ENCODE measurements at regions not wholly inside any gene's neighbourhood (a gene's known extent, or its start where the extent isn't known, plus 50 kb on each side); places are given as distances from the start of the nearest gene placed in this dataset.

- no peak overlapping the region for H3K4me2 ChIP-seq (ENCODE audit: low read length, poor library complexity, severe bottlenecking)
- no peak overlapping the region for H2BK15ac ChIP-seq (ENCODE audit: low read depth, poor library complexity, severe bottlenecking)
- no peak overlapping the region for H4K8ac ChIP-seq (ENCODE audit: low read length)
- no peak overlapping the region for H3K4me3 ChIP-seq (ENCODE audit: insufficient read depth in 1 of 2, low read depth in 1 of 2, low read length in 2 of 2)
- H3K9me3 ChIP-seq (ENCODE audit: control insufficient read depth, low read length): no peaks in the 10 kb centered on the region
- H3K79me1 ChIP-seq (replicated peaks; ENCODE audit: low read length, poor library complexity, severe bottlenecking): no peaks in the 10 kb centered on the region
- H2BK120ac ChIP-seq (ENCODE audit: low read depth, low read length): no peak overlapping the region
- no peak overlapping the region for H2AK5ac ChIP-seq (ENCODE audit: low read length, severe bottlenecking)
- no peaks in the 10 kb centered on the region for H3K36me3 ChIP-seq (ENCODE audit: control insufficient read depth in 1 of 2, insufficient read depth in 2 of 2, low read depth in 1 of 2, low read length in 2 of 2)
- H3K18ac ChIP-seq (ENCODE audit: low read depth in 1 of 2, low read length in 2 of 2): no peak overlapping the region
- H2AFZ ChIP-seq (ENCODE audit: low read depth, low read length): no peak overlapping the region
- H3K4ac ChIP-seq (ENCODE audit: low read depth in 1 of 2, low read length in 2 of 2): no peak overlapping the region
- H4K91ac ChIP-seq (ENCODE audit: low read length): no peak overlapping the region
- H2BK5ac ChIP-seq (ENCODE audit: low read depth, low read length, poor library complexity, severe bottlenecking): no peak overlapping the region
- WGBS: 88% methylated on average over 4 of the region's 4 CpGs
- no peaks in the 10 kb centered on the region for H3K4me1 ChIP-seq (ENCODE audit: control insufficient read depth, insufficient read depth, low read depth, low read length)
- peaks cover 13 to 49% of the 10 kb centered on the region in 2 experiments for H3K27me3 ChIP-seq (ENCODE audit: control insufficient read depth in 1 of 2, insufficient read depth in 1 of 2, low read length in 2 of 2)
- no peak overlapping the region for H3K23ac ChIP-seq (ENCODE audit: low read length in 2 of 2)
- H2BK12ac ChIP-seq (ENCODE audit: low read length in 2 of 2): no peak overlapping the region
- no peak overlapping the region for H3K27ac ChIP-seq (ENCODE audit: low read length, poor library complexity, severe bottlenecking)
- H3K14ac ChIP-seq (ENCODE audit: low read length in 2 of 2): no peak overlapping the region
- DNase-seq: no peak
- no peak overlapping the region for H3K9ac ChIP-seq (ENCODE audit: low read length)
Measured at GRCh38 chr3:198106265-198106664, 146.2 kb downstream of the LMLN start.

- WGBS: 54% methylated on average over 5 of the region's 6 CpGs
- no peak overlapping the region for H2BK15ac ChIP-seq (ENCODE audit: low read depth, poor library complexity, severe bottlenecking)
- H3K4me1 ChIP-seq (ENCODE audit: control insufficient read depth, insufficient read depth, low read depth, low read length): no peaks in the 10 kb centered on the region
- no peak overlapping the region for H4K91ac ChIP-seq (ENCODE audit: low read length)
- no peak overlapping the region for H3K23ac ChIP-seq (ENCODE audit: low read length in 2 of 2)
- H4K8ac ChIP-seq (ENCODE audit: low read length): no peak overlapping the region
- H3K27me3 ChIP-seq (ENCODE audit: control insufficient read depth in 1 of 2, insufficient read depth in 1 of 2, low read length in 2 of 2): peaks cover 23 to 67% of the 10 kb centered on the region in 2 experiments
- H3K9me3 ChIP-seq (ENCODE audit: control insufficient read depth, low read length): no peaks in the 10 kb centered on the region
- H3K18ac ChIP-seq (ENCODE audit: low read depth in 1 of 2, low read length in 2 of 2): no peak overlapping the region
- H2BK12ac ChIP-seq (ENCODE audit: low read length in 2 of 2): no peak overlapping the region
- peak overlapping the region; percentile 23 for H3K27ac ChIP-seq (ENCODE audit: low read length, poor library complexity, severe bottlenecking)
- H3K79me1 ChIP-seq (replicated peaks; ENCODE audit: low read length, poor library complexity, severe bottlenecking): no peaks in the 10 kb centered on the region
- no peak overlapping the region for H2BK120ac ChIP-seq (ENCODE audit: low read depth, low read length)
- H3K9ac ChIP-seq (ENCODE audit: low read length): no peak overlapping the region
- no peak overlapping the region for H3K4ac ChIP-seq (ENCODE audit: low read depth in 1 of 2, low read length in 2 of 2)
- H3K14ac ChIP-seq (ENCODE audit: low read length in 2 of 2): no peak overlapping the region
- H2AK5ac ChIP-seq (ENCODE audit: low read length, severe bottlenecking): no peak overlapping the region
- no peak overlapping the region for H2AFZ ChIP-seq (ENCODE audit: low read depth, low read length)
- H3K4me3 ChIP-seq (ENCODE audit: insufficient read depth in 1 of 2, low read depth in 1 of 2, low read length in 2 of 2): no peak overlapping the region
- no peak overlapping the region for H2BK5ac ChIP-seq (ENCODE audit: low read depth, low read length, poor library complexity, severe bottlenecking)
- DNase-seq: no peak
- no peak overlapping the region for H3K4me2 ChIP-seq (ENCODE audit: low read length, poor library complexity, severe bottlenecking)
- H3K36me3 ChIP-seq (ENCODE audit: control insufficient read depth in 1 of 2, insufficient read depth in 2 of 2, low read depth in 1 of 2, low read length in 2 of 2): no peaks in the 10 kb centered on the region
Measured at GRCh38 chr3:198107840-198108734, 148.1 kb downstream of the LMLN start.

GRCh38 chr3:198109883-198110282 is 149.9 kb downstream of the LMLN start:
- Histone ChIP-seq H2AK5ac (ENCODE audit: low read length, severe bottlenecking) (no peak overlapping the region), H3K14ac (ENCODE audit: low read length in 2 of 2) (no peak overlapping the region), H4K91ac (ENCODE audit: low read length) (no peak overlapping the region), H2BK5ac (ENCODE audit: low read depth, low read length, poor library complexity, severe bottlenecking) (no peak overlapping the region), H3K27me3 (ENCODE audit: control insufficient read depth in 1 of 2, insufficient read depth in 1 of 2, low read length in 2 of 2) (peaks cover 38 to 83% of the 10 kb centered on the region in 2 experiments), H2BK120ac (ENCODE audit: low read depth, low read length) (no peak overlapping the region), H3K36me3 (ENCODE audit: control insufficient read depth in 1 of 2, insufficient read depth in 2 of 2, low read depth in 1 of 2, low read length in 2 of 2) (no peaks in the 10 kb centered on the region), H2AFZ (ENCODE audit: low read depth, low read length) (no peak overlapping the region), H3K9ac (ENCODE audit: low read length) (no peak overlapping the region), H3K4ac (ENCODE audit: low read depth in 1 of 2, low read length in 2 of 2) (no peak overlapping the region), H3K18ac (ENCODE audit: low read depth in 1 of 2, low read length in 2 of 2) (no peak overlapping the region), H3K27ac (ENCODE audit: low read length, poor library complexity, severe bottlenecking) (no peak overlapping the region), H3K23ac (ENCODE audit: low read length in 2 of 2) (no peak overlapping the region), H3K79me1 (replicated peaks; ENCODE audit: low read length, poor library complexity, severe bottlenecking) (no peaks in the 10 kb centered on the region), H2BK15ac (ENCODE audit: low read depth, poor library complexity, severe bottlenecking) (no peak overlapping the region), H3K9me3 (ENCODE audit: control insufficient read depth, low read length) (no peaks in the 10 kb centered on the region), H3K4me1 (ENCODE audit: control insufficient read depth, insufficient read depth, low read depth, low read length) (peaks cover 5% of the 10 kb centered on the region), H3K4me2 (ENCODE audit: low read length, poor library complexity, severe bottlenecking) (no peak overlapping the region), H2BK12ac (ENCODE audit: low read length in 2 of 2) (no peak overlapping the region), H3K4me3 (ENCODE audit: insufficient read depth in 1 of 2, low read depth in 1 of 2, low read length in 2 of 2) (no peak overlapping the region), H4K8ac (ENCODE audit: low read length) (no peak overlapping the region)
- no peak for DNase-seq
- WGBS: 85% methylated on average over 5 of the region's 5 CpGs

GRCh38 chr3:198112031-198112430 is 152.0 kb downstream of the LMLN start:
- no peak overlapping the region for H3K4me3 ChIP-seq (ENCODE audit: insufficient read depth in 1 of 2, low read depth in 1 of 2, low read length in 2 of 2)
- WGBS: 92% methylated on average over 4 of the region's 5 CpGs

More at GRCh38 chr3:198112031-198112430, 152.0 kb downstream of the LMLN start:
- Histone ChIP-seq H2AK5ac (ENCODE audit: low read length, severe bottlenecking) (no peak overlapping the region), H2BK12ac (ENCODE audit: low read length in 2 of 2) (no peak overlapping the region), H3K27ac (ENCODE audit: low read length, poor library complexity, severe bottlenecking) (no peak overlapping the region), H2AFZ (ENCODE audit: low read depth, low read length) (no peak overlapping the region), H4K91ac (ENCODE audit: low read length) (no peak overlapping the region), H3K27me3 (ENCODE audit: control insufficient read depth in 1 of 2, insufficient read depth in 1 of 2, low read length in 2 of 2) (peaks cover 38 to 83% of the 10 kb centered on the region in 2 experiments), H3K4me2 (ENCODE audit: low read length, poor library complexity, severe bottlenecking) (no peak overlapping the region), H2BK15ac (ENCODE audit: low read depth, poor library complexity, severe bottlenecking) (no peak overlapping the region), H2BK120ac (ENCODE audit: low read depth, low read length) (no peak overlapping the region), H3K36me3 (ENCODE audit: control insufficient read depth in 1 of 2, insufficient read depth in 2 of 2, low read depth in 1 of 2, low read length in 2 of 2) (no peaks in the 10 kb centered on the region), H3K23ac (ENCODE audit: low read length in 2 of 2) (no peak overlapping the region), H3K14ac (ENCODE audit: low read length in 2 of 2) (no peak overlapping the region), H3K79me1 (replicated peaks; ENCODE audit: low read length, poor library complexity, severe bottlenecking) (no peaks in the 10 kb centered on the region), H3K4ac (ENCODE audit: low read depth in 1 of 2, low read length in 2 of 2) (no peak overlapping the region), H3K9me3 (ENCODE audit: control insufficient read depth, low read length) (no peaks in the 10 kb centered on the region), H3K4me1 (ENCODE audit: control insufficient read depth, insufficient read depth, low read depth, low read length) (peaks cover 5% of the 10 kb centered on the region), H3K18ac (ENCODE audit: low read depth in 1 of 2, low read length in 2 of 2) (no peak overlapping the region), H2BK5ac (ENCODE audit: low read depth, low read length, poor library complexity, severe bottlenecking) (no peak overlapping the region), H3K9ac (ENCODE audit: low read length) (no peak overlapping the region), H4K8ac (ENCODE audit: low read length) (no peak overlapping the region)
- DNase-seq: no peak

Data from mesenchymal stem cell (in vitro differentiated cells and primary cell).